ENCODE measurements at regions not wholly inside any gene's neighbourhood (a gene's known extent, or its start where the extent isn't known, plus 50 kb on each side); places are given as distances from the start of the nearest gene placed in this dataset.

GRCh38 chr1:222933273-222933672 lies 118.4 kb downstream of the DISP1 start:
- TF ChIP-seq CTCF (tag by site-specific recombination; IDR thresholded peaks at IDR 0.05) (no peak), ZNF654 (tag by site-specific recombination; IDR thresholded peaks at IDR 0.05; ENCODE audit: low read depth) (no peak), ZBTB21 (tag by site-specific recombination; IDR thresholded peaks at IDR 0.05) (no peak), SP2 (tag by site-specific recombination; IDR thresholded peaks at IDR 0.05) (no peak), EGR2 (tag by site-specific recombination; IDR thresholded peaks at IDR 0.05; ENCODE audit: low read depth) (no peak), REST (tag by site-specific recombination; IDR thresholded peaks at IDR 0.05) (no peak), ZNF404 (tag by site-specific recombination; IDR thresholded peaks at IDR 0.05) (no peak), ZBTB17 (tag by site-specific recombination; IDR thresholded peaks at IDR 0.05) (no peak), ZNF214 (tag by site-specific recombination; IDR thresholded peaks at IDR 0.05; ENCODE audit: borderline replicate concordance) (no peak), ZNF548 (tag by site-specific recombination; IDR thresholded peaks at IDR 0.05) (no peak), ZNF501 (tag by site-specific recombination; IDR thresholded peaks at IDR 0.05) (no peak), ZNF48 (tag by site-specific recombination; IDR thresholded peaks at IDR 0.05) (no peak), ZBTB1 (tag by site-specific recombination; IDR thresholded peaks at IDR 0.05) (no peak)
- TF ChIP-seq, protein P1, sequence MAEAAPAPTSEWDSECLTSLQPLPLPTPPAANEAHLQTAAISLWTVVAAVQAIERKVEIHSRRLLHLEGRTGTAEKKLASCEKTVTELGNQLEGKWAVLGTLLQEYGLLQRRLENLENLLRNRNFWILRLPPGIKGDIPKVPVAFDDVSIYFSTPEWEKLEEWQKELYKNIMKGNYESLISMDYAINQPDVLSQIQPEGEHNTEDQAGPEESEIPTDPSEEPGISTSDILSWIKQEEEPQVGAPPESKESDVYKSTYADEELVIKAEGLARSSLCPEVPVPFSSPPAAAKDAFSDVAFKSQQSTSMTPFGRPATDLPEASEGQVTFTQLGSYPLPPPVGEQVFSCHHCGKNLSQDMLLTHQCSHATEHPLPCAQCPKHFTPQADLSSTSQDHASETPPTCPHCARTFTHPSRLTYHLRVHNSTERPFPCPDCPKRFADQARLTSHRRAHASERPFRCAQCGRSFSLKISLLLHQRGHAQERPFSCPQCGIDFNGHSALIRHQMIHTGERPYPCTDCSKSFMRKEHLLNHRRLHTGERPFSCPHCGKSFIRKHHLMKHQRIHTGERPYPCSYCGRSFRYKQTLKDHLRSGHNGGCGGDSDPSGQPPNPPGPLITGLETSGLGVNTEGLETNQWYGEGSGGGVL (tag by site-specific recombination; IDR thresholded peaks at IDR 0.05), result no peak
